SH-SY5Y (cell line): ENCODE measurements at regions not wholly inside any gene's neighbourhood (a gene's known extent, or its start where the extent isn't known, plus 50 kb on each side); places are given as distances from the start of the nearest gene placed in this dataset.

Experiments
- GATA2 ChIP-seq: IDR thresholded peaks from 2 replicates; pipeline ENCODE4 v1.6.1; 2011; ENCODE audit warnings: mild to moderate bottlenecking, low read depth, low read length
- GATA3 ChIP-seq: IDR thresholded peaks from 2 replicates; pipeline ENCODE4 v1.6.1; 2011; ENCODE audit warnings: low read depth, mild to moderate bottlenecking, low read length, moderate library complexity

DNA sequence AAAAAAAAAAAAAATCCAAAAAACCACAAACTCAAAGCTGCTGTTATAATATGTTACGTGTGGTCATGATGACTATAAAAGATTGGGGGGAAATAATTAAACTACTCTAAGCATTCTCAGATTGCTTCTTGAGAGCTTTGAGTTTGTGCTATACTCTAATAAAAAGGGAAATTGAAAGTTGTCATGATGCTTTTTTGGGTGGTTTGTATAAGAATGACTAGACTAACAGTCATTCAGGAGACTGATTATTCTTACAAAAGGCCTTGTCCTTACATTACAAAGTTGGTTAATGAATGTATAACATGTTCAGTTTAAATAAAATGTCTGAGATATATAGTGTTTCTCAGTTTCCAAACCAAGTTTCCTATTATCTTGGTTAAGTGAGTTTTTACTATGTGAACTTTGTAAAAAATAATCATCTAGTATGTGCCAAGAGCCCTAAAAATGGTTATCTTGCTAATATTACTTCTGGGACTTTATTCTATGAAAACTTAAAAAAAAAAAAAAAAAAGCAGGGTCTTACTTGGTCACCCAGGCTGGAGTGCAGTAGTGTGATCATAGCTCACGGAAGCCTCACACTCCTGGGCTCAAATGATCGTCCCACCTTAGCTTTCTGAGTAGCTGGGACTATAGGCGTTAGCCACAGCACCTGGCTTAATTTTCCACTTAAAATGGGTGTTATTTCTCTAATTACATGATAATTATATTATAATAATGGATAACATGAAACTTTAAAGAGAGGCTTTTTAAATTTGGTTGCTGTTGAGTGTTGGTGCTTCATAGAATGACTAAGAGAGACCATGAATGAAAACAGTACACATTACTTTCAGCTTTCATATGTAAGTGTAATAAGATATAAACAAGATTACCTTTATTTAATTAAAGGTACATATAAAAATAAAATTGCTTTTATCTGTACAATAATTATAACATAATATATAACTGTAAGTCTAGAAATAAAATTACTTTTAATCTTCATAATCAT, 459.6 kb upstream of the RGS6 start:
- no peak for TF ChIP-seq GATA3
- TF ChIP-seq GATA2: no peak

DNA sequence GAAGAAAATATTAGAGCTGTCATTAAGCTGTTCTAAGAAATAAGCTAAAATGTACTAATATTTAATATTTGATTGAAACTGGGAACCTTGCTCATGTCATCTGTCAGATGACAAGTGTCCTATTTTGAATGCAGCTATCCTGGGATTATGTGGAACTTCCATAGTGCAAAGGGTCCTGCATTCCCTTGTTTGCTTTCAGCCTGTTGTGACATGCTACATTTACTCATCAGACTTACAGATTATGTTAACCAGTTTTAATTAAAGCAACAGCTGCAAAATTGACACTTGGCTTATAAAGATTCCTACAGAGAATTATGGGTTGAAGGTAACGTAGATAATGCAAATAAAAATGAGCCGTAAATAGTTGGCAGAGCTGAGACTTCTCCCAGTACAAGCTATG, 458.4 kb upstream of the RGS6 start:
- TF ChIP-seq GATA2: no peak
- no peak for TF ChIP-seq GATA3

DNA sequence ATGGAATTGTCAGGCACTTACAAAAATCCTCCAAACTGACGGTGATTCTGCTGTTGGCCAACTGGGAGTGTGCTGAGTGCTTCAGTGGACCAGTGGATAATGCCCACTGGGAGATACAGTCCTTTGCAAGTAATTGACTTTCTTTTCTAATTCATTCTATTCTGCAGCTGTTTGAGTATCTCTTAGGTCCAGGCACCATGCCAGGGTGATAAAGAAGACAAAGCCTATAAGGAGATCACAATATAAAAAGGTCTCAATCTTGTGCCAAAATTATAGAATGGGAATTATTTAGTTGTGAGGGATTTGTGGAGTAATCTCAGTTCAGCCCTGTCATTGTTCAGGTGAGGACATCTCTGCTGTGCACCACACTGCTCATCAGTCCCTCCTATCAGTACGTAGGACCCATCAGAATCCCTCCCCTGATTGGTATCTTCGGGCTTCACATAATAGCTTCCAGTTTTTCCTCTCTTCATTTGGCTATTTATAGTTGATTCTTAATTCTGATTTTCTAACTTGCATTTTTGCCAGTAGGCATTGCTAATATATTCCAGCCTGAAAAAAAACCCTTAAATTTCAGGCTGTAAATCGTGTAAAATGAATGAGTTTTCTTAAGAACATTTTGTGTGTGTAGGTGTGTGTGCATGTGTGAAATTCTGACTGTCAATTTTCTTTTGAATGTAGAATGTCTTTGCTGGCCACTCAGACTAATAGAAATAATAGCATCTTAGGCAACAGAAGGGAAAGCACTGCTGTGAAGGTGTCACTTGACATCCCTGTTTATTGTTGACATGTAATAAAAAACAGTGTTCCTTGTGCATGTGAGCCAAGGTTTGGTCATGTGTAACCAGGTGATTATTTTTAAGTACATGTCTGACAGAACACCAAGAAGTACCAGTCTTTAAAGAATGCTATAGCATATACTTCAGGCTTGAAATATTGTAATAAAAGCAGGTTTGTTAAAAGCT, 457.6 kb upstream of the RGS6 start:
- TF ChIP-seq GATA2: peak; percentile 78
- TF ChIP-seq GATA3: no peak

DNA sequence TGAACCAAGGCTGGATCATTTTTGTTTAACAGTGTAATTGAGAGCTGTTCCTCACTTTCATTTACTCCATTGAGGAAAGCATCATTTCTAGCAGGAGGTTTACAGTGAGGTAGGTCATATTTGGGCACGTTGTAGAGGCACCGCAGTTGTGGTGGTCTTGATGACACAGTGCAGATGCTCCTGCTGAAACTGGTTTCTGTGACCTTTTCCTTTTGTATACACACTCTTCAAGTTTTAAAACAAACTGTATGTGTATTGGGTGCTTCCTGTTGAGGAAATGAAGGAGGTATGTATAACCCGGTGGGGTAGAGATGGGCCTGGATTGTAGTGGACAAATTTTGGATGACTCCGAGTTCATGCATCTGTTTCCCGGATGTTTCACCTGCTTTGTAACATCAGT, 456.3 kb upstream of the RGS6 start:
- TF ChIP-seq GATA2: no peak
- no peak for TF ChIP-seq GATA3

DNA sequence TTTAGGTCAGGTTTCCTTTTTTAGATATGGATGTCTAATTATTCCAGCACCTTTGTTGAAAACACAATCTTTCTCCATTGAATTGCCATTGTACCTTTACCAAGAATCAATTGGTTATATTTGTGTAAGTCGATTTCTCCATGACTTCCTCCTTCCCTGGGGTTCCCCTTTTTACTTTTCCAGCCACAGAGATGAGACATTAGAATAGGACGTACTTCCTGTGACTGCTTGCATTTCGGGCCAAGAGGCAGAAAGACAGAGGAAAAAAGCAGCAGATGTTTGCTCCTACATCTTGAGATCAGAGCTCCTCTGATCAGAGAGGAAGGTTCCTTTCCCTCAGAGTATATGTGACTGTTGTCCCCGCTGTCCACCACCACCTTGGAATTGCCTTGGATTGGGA, 453.7 kb upstream of the RGS6 start:
- no peak for TF ChIP-seq GATA2
- no peak for TF ChIP-seq GATA3

DNA sequence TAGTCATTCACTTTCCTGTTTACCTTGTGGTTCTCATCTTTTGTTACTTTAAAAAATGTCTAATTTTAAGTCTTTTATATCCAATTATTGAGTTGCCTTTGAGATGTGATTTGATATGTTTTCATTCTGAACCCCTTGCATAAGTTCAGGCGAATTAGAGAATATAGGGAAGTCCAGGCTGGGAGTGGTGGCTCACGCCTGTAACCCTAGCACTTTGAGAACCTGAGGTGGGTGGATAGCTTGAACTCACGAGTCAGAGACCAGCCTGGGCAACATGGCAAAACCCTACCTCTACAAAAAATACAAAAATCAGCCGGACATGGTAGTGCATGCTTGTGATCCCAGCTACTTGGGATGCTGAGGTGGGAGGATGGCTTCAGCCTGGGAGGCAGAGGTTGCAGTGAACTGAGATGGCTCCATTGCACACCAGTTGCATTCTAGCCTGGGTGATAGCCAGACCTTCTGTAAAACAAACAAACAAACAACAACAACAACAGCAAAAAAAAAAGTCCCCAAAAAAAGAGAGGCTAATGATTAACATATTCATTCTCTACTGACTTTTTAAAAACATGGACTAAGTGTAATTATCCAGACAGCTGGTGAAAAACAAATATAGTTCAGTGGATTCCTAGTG, 451.1 kb upstream of the RGS6 start:
- TF ChIP-seq GATA3 (no peak), GATA2 (no peak)

DNA sequence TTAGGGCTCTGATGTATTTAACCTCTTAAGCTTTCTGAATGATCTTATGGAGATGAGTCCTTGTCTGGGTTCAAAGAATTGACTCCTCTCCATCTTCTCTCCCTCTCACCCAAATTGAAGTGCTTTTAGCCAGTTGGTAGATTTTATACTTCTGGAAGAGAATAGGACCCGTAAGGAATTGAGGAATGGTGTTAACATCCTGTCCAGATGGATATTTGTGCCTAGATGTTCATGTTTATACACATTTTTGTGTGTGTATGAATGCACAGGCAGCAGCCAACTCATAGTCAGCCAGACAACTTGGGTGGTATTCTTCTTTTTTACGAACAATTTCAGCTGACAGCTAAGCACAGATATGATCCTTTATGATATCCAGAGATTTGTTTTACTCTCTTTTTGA, 449.6 kb upstream of the RGS6 start:
- TF ChIP-seq GATA2 (no peak), GATA3 (no peak)

DNA sequence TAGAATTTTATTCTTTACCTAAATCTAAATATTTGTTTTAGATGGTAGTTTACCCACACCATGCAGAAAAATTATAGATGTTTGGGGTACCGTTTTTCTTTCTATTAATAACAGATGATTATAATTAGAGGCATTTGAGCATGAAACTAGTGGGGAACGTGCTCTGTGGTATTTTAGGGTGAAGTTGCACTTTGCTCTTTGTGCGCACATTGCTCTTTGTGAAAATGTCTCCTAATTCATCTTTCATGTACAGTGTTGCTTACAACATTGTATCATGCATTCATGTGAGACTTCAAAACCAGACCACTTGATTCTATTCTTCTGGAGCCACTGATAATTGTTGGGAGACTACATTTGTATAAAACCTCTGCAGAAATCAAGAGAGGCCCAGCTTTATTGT, 449.1 kb upstream of the RGS6 start:
- TF ChIP-seq GATA2 (no peak), GATA3 (no peak)

DNA sequence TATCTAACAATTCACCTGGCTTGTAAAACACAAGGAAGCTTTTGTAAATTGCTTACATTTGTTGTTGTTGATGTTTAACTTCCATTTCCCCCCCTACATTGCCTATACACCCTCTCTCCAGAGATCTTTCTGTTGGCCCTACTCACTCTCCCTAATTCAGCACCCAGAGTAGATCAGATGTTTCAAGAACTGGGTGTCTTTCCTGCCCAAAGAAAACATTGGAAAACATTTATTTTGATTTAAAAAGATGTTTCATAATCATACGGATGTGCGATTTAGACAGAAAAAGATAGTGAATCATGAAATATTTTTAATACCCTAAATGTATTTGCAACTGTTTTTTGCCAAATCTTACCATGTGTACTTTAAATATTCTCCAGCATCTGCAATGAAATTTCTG, 446.4 kb upstream of the RGS6 start:
- no peak for TF ChIP-seq GATA3
- TF ChIP-seq GATA2: no peak

DNA sequence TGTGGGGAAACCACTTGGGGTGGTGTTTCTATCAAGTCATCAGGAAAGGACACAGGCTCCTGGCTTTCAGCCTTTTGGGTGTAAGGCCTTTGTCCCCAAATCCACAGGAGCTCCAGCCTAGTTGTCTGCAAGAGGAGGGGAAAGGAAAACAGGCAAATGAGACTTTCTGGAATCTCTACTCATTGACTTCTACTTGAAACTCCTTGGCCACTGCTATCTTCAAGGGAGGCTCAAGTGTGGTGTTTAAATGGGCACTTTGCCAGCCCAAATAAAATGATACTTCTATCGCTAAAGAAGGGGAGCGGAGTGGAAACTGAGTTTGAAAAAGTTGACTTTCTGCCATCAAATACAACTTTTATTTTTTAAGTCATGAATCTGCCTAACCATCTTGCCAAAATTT, 445.9 kb upstream of the RGS6 start:
- no peak for TF ChIP-seq GATA3
- no peak for TF ChIP-seq GATA2

DNA sequence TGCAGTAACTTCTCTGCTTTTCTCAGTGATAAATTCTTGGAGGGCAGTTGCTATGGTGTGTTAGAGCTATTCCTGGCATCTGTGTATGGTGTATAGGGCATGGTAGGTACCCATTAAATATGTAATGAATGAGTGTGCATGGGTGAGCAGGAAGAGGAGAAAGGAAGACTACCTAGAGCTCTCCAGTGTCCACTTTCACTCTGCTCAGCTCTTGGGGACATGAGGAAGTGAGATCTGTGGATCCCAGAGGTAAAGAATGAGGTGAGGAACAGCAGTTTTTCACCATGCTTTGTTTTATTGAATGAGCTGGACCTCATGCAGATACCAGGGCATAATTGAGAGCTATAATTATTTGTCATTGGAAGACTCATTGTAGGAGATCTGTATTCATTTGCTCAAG, 444.8 kb upstream of the RGS6 start:
- TF ChIP-seq GATA2 (no peak), GATA3 (no peak)

DNA sequence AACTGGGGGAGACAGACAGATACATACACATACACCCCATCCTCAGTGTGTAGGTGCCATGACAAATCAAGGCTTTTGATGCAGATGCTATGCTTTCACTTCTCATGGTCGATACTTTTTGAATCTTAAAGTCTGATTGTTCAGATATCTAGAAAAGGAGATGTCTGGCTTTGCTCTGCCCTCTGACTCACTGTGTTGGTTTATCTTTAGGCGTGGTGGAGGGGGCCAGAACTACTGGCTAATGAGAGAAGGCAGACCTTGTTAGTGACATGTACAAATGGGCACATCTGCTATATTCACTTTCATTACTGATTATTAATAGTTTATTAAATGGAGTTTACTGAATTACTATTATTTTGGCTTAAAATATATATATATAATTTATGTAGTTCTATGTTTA, 444.3 kb upstream of the RGS6 start:
- TF ChIP-seq GATA2 (no peak), GATA3 (no peak)

DNA sequence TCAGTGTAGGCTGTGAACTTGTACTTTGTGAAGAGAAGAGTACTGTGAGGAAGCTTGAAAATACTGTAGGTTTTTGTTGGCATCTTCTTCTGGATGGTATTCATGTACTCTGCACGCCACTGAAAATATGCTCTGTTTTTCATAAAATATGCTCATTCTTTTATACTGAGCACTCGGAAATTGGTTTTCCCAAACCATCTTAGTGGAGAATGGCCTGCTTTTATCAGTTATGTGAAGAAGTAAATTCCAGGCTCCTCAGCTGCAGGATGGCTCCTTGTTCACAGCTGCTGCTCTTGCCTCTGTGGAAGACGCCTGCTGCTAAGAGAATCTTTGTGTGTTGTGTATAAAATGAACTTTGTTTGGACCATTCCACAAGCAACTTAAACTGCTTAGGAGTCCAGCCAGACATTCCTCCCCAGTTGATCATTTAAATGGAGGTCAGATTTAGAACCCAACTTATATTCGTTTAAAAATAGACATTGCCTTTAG, 443.5 kb upstream of the RGS6 start:
- TF ChIP-seq GATA2 (no peak), GATA3 (no peak)

DNA sequence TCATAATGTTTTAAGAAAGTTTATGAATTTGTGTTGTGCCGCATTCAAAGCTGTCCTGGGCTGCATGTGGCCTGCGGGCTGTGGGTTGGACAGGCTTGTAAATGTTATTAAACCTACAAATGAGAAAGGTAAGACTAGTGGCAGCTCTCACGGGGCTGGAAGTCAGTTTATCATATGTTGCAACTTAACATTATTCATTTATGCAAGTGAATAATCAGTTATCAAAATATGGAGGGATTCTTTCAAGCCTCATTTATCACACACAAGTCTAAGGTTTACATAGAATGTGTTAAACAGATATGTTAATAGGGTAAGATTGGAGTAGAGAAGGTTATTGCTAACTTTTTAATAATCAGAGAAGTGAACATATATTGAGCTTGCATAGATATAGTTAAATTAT, 442.5 kb upstream of the RGS6 start:
- TF ChIP-seq GATA2 (no peak), GATA3 (no peak)
